DMS 273 (cell line): ENCODE measurements at regions not wholly inside any gene's neighbourhood (a gene's known extent, or its start where the extent isn't known, plus 50 kb on each side); places are given as distances from the start of the nearest gene placed in this dataset.
A peak's percentile ranks its signal among the peaks of the same experiment; 100 is the strongest.
"Not testable (repeated sequence)": the region's sequence is repeated elsewhere in the genome, so short reads cannot be mapped to it uniquely, and the experiment has no call there.

Source experiments
- DNase-seq: peaks from one replicate; lab custom pipeline; 2025; ENCODE audit not compliant: unreplicated experiment; lab: John Stamatoyannopoulos, UW

- DNase-seq, result peak; percentile 10
These were observed 76.8 kb upstream of the SOX13 start for GRCh38 chr1:203996126-203996525.

GRCh38 chr1:203998571-203998970 is 74.3 kb upstream of the SOX13 start:
- DNase-seq, result not testable (repeated sequence)

GRCh38 chr1:203999618-204000017 is 73.3 kb upstream of the SOX13 start:
- DNase-seq, result no peak

GRCh38 chr1:204001166-204001901 is 71.6 kb upstream of the SOX13 start:
- DNase-seq, result no peak

GRCh38 chr1:204002614-204003013 is 70.3 kb upstream of the SOX13 start:
- DNase-seq, result no peak

GRCh38 chr1:204003536-204003935 is 69.4 kb upstream of the SOX13 start:
- DNase-seq, result no peak

- no peak for DNase-seq
These were observed 61.5 kb upstream of the SOX13 start for GRCh38 chr1:204011426-204011825.

GRCh38 chr1:204013052-204013451 is 59.9 kb upstream of the SOX13 start:
- DNase-seq, result no peak

- no peak for DNase-seq
These were observed 58.6 kb upstream of the SOX13 start for GRCh38 chr1:204014336-204014735.

- DNase-seq, result not testable (repeated sequence)
These were observed 58.0 kb upstream of the SOX13 start for GRCh38 chr1:204014961-204015360.

- DNase-seq, result no peak
These were observed 55.9 kb upstream of the SOX13 start for GRCh38 chr1:204017032-204017431.

GRCh38 chr1:204018460-204018859 is 54.5 kb upstream of the SOX13 start:
- DNase-seq, result no peak
